MM.1S (cell line): ENCODE measurements at regions not wholly inside any gene's neighbourhood (a gene's known extent, or its start where the extent isn't known, plus 50 kb on each side); places are given as distances from the start of the nearest gene placed in this dataset.

ENCODE experiments used
- CTCF ChIP-seq: fragments of 300-600 bp; sonication (generic); IDR thresholded peaks from 2 replicates; pipeline ENCODE4 v1.5.1; 2016; ENCODE audit warnings: antibody characterized with exemption, low read length, mixed read lengths
- EZH2 ChIP-seq: fragments of 300-600 bp; sonication (generic); optimal IDR thresholded peaks from 2 replicates; pipeline ENCODE3; 2017; ENCODE audit warnings: low read depth, mild to moderate bottlenecking, antibody characterized with exemption, low read length, mixed read lengths

GRCh38 chr1:110783292-110783918 is 89.5 kb upstream of the CD53 start:
- TF ChIP-seq CTCF (peak; percentile 76), EZH2 (no peak)
